Stimulated activated CD8-positive, alpha-beta memory T cell treated with anti-CD3 and anti-CD28 coated beads, Interleukin-7, amount 100 ng/mL, for 1 hour (primary cell): ENCODE measurements at regions not wholly inside any gene's neighbourhood (a gene's known extent, or its start where the extent isn't known, plus 50 kb on each side); places are given as distances from the start of the nearest gene placed in this dataset.
"Not testable (repeated sequence)": the region's sequence is repeated elsewhere in the genome, so short reads cannot be mapped to it uniquely, and the experiment has no call there.

Experiments used
- DNase-seq, 2 donors: peaks; one replicate each; pipeline ENCODE4 v3.0.0-alpha.2; 2020; ENCODE audit warnings: low read depth in 2 of 2

DNA sequence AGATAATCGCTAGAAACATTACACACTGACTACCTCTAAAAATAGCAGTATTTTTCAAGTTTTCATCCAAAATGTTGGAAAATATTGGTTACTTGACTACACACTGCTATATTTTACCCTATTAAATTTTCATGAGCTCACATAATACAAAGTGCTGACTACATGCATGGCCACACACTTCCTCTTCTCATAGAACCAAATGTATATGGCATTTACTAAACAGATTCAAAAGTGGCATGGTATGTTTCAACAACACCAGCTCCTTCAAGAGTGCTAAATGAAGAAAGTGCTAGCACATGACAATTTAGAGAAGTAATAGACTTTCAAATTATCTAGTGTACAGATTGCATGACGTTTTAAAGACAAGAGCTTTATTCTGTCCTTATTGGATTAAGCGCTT is 780.4 kb upstream of the SLITRK6 start:
- DNase-seq = no peak

DNA sequence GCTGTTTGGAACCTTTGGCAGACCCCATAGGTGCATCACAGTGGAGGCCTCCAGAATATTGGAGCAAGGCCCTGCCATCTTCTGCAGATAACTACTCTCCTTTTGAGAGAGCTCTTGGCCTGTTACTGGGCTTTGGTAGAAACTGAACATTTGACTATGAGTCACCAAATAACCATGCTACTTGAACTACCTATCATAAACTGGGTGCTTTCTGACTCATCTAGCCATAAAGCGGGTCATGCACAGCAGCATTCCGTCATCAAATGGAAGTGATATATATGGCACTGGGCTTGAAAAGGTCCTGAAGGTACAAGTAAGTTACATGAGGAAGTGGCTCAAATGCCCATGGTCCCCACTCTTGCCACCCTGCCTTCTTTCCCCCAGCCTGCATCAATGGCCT is 782.5 kb upstream of the SLITRK6 start:
- no peak for DNase-seq

GRCh38 chr13:86584301-86584700 is 785.1 kb upstream of the SLITRK6 start:
- no peak for DNase-seq

- DNase-seq = no peak
These were observed 786.6 kb upstream of the SLITRK6 start for GRCh38 chr13:86585835-86586234.

DNA sequence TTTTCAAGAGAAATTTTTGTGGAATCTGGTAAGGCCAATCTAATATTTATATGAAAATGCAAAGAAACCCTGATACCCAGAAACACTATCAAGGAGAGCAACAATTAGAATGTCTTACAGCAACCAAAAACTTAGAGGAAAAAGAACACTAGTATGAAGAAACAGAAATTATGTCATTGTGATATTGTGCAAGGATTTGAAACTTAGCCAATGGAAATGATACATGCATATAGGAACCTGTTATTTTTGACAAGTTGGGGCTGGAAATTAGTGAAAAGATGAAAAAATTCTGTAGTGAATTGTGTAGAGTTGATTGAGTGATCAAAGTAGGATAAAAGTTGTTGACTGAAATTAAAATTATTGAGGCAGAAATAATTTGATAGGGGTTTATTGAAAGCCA is 792.6 kb upstream of the SLITRK6 start:
- no peak for DNase-seq

DNA sequence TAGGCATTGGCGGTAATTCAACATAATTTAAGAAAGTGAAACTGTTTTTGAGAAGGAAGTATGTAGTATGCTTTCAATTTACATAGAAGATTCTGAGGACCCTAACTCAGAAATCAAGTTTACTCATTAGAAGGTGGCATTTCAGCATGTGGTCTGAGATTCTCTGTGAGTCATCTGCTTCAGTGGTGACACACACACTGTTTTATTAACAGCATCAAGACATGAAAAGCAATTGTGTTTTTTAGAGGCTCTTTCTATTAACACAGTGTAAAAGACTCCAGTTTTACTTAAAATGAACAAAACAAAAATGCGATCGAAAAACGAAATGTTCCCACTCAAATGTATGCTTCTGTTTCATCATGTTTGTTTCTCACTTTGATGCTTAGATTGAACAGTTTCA is 802.1 kb upstream of the SLITRK6 start:
- DNase-seq = no peak

DNA sequence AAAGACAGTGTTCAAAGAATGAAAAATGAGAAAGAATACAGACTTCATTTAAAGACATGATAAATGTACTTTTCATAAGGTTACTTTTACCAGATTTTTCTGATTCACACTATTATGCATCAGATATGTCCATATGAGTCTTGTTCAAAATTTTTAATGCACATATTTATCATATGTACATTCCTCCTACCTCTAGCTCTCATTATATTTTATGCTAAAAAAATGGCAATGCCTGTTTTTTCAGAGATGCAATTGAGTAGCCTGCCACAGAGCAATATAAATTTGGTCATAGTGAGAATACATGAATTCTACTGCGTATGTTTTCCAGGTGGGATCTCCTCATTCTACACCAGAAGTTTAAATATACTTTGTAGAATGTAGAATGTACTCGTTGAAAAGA is 807.0 kb upstream of the SLITRK6 start:
- no peak for DNase-seq

GRCh38 chr13:86608701-86609100 is 809.5 kb upstream of the SLITRK6 start:
- DNase-seq = no peak

- DNase-seq = no peak
These were observed 834.1 kb upstream of the SLITRK6 start for GRCh38 chr13:86633346-86633745.

- DNase-seq = not testable (repeated sequence)
These were observed 852.0 kb upstream of the SLITRK6 start for GRCh38 chr13:86651171-86651570.

- DNase-seq = no peak
These were observed 853.8 kb upstream of the SLITRK6 start for GRCh38 chr13:86653009-86653408.

DNA sequence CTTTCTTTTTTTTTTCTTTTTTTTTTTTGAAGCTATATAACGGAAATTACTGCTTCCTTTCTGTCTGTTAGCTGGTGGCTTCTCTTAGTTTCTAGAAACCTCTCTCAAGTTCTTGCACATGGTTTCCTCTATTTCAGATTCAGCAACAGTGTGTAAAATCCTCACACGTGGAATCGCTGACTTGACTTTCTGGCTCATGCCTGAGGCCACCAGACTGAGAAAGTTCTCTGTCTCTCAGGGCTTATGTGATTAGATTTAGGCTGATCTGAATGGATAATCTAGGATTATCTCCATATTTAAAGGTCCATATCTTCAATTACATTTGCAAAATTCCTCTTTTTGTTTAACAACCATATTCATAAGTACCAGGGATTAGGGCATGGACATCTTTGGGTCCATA is 856.3 kb upstream of the SLITRK6 start:
- no peak for DNase-seq

DNA sequence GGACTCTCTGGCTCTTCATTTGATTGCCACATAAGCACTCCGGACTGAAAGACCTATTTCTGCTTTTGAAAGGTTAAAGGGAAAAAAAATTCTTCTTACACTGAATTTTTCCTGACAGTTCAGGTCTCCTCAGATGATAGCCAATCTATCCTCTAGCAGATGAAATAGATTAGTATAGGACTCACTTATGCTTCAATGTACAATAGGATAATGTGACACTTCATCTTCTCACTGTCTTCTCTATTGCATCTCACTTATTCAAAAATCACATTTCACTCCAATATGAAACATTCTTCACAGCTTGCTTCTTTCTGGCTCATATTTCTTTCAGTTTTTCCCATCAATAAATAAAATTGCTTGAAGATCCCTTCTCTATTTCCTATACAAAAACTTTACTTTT is 860.9 kb upstream of the SLITRK6 start:
- no peak for DNase-seq

GRCh38 chr13:86665842-86666241 is 866.6 kb upstream of the SLITRK6 start:
- DNase-seq = no peak

DNA sequence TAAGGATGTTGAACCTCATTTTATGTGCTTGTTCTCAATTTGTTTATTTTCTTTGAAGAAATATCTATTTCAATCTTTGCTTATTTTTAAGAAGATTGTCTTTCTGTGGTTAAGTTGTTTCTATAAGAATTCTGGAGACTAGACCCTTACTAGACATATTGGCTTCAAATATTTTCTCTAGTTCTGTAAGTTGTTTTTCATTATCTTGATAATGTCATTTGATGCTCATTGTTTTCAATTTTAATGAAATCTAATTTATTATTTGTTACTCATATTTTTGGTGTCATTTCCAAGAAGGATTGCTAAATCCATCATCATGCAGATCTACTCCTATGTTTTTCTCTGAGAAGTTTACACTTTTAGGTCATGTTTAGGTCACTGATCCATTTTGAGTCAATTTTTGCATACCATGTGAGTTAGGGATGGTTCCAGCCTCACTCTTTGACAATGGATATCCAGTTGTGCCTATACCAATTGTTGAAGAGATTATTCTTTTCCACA is 874.8 kb upstream of the SLITRK6 start:
- DNase-seq = no peak

- no peak for DNase-seq
These were observed 882.0 kb upstream of the SLITRK6 start for GRCh38 chr13:86681223-86681622.

DNA sequence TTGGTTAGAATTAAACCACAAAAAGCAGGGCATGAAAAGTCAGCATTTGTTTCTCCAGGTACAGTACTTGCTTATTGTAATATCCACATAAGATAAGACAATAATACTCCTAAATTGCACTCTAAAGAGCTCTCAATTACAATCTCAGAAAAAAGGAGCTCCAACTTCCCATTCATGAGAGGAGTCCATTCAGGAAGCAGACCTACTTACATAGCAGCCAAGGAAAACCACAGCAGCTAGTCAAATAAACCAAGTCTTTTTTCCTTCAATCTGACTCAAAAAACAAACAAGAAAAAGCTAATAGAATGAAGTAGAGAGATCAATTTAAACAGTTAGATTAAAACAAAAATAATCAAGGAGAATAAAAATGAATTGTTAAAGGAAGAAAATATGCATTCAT is 885.2 kb upstream of the SLITRK6 start:
- DNase-seq = no peak

DNA sequence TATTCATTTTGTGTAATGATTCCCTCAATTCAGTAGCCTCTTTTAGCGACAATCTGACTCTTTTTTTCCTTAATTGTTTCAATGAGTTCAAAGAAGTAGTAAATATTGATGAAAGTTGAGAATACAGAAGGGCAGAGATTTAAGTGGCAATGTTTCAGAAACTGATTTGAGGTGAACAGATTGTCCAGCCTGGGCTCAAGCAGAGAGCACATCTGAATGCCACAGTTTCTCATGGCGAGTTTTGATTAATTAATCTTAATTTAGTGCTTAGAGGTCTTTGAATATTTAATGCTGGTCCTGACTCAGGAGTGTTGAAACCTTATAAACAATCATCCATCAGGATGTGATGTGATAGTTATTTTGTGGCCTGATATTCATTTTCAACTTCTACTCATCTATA is 890.7 kb upstream of the SLITRK6 start:
- DNase-seq = no peak

- no peak for DNase-seq
These were observed 893.1 kb upstream of the SLITRK6 start for GRCh38 chr13:86692291-86692690.

DNA sequence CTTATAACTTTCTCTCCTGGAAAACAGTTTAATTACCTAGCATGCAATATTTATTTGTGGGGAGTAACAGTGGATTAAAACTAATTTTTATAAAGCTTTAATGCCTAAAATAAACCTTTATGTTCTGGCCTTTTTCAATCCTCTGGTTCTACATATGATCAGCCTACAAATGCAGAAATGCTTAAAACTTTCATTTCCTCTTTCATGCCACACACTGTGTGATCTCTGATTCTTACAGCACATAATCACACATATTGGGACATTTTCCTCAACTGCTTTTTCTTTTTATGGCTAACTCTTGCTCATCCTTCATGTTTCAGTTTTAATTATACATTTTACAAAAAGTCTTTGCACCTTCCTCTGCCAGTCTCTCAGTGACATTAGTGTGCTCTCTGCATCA is 910.8 kb upstream of the SLITRK6 start:
- DNase-seq = no peak

- DNase-seq = no peak
These were observed 911.7 kb upstream of the SLITRK6 start for GRCh38 chr13:86710896-86711295.

DNA sequence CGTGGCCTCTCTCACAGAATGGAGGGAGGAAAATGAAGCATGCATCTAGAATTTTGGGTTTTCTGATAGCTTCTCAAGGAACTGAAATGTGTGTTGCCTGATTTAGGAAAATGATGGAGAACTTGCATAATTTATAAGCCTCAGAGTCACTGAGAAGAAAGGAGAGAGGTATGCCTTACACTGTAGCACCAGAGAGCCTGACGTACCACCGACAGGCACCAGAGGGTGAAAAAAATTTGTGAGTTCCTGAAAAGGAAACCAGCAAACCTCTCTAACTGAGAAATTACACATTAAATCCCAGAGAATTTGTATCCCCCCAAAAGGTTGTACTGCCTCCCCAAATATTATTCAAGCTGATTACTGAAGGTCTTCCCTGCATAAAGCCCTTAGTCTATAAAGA is 915.3 kb upstream of the SLITRK6 start:
- DNase-seq = no peak

GRCh38 chr13:86725105-86725504 is 925.9 kb upstream of the SLITRK6 start:
- DNase-seq = no peak

DNA sequence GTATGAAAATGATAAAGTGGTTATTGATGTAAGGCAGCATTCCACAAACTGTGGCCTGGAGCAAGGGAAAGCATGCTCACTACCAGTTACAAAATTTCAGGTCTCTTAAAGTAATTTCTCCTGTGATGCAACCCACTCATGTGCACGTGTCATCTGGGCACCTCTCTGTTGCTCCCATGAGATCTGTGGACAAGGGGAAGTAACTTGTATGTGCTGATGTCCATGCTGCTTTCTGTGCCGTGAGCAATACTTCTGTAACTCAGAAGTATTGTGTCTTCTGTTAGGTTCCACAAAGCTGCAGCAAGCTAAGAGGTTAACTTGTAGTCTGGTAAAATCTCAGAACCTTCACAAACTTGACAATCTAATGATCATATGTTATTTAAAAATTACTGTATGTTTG is 930.0 kb upstream of the SLITRK6 start:
- DNase-seq = no peak

DNA sequence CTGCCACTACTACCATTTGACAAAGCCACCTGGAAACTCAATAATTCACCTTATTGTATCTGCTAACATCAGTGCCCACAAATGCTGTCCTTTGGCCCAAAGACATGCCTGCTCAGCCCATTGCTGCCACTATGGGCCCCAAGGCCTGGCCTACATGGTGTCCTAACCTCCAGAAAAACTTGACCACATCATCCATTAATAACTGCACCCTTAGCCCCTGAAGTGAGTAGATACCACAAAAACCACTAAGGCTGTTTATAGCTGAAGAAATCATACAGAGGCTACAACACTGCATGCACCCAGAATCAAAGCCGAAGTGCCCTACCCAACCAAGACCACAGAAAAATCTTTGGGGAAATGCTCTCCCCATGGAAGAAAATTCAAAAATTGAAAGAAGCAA is 932.8 kb upstream of the SLITRK6 start:
- DNase-seq = no peak
